ENCODE measurements at regions not wholly inside any gene's neighbourhood (a gene's known extent, or its start where the extent isn't known, plus 50 kb on each side); places are given as distances from the start of the nearest gene placed in this dataset.

GRCh38 chr11:64453466-64453865, 94.5 kb downstream of the RPS6KA4 start:
- H3K36me3 ChIP-seq = no peaks in the 10 kb centered on the region
- H3K27ac ChIP-seq = no peak overlapping the region
- no peaks in the 10 kb centered on the region for H3K27me3 ChIP-seq

GRCh38 chr11:64455456-64456261, 96.7 kb downstream of the RPS6KA4 start:
- no peaks in the 10 kb centered on the region for H3K27me3 ChIP-seq
- H3K4me1 ChIP-seq (ENCODE audit: control insufficient read depth in 1 of 2, insufficient read depth in 1 of 2, low read depth in 1 of 2, low read length in 1 of 2) = no peaks in the 10 kb centered on the region
- no peak for TF ChIP-seq CTCF (IDR thresholded peaks at IDR 0.05)
- no peak overlapping the region for H3K27ac ChIP-seq
- no peaks in the 10 kb centered on the region for H3K36me3 ChIP-seq
- no peak overlapping the region for H3K4me3 ChIP-seq (ENCODE audit: low read depth in 1 of 2, low read length in 1 of 2)
- H3K9me3 ChIP-seq = no peaks in the 10 kb centered on the region

More at GRCh38 chr11:64453466-64453865, 94.5 kb downstream of the RPS6KA4 start:
- no peak overlapping the region for H3K4me3 ChIP-seq (ENCODE audit: low read depth in 1 of 2, low read length in 1 of 2)
- peaks cover 12 to 13% of the 10 kb centered on the region in 2 experiments for H3K4me1 ChIP-seq (ENCODE audit: control insufficient read depth in 1 of 2, insufficient read depth in 1 of 2, low read depth in 1 of 2, low read length in 1 of 2)
- no peak for TF ChIP-seq CTCF (IDR thresholded peaks at IDR 0.05)
- H3K9me3 ChIP-seq = no peaks in the 10 kb centered on the region

- Histone ChIP-seq H3K27ac (no peak overlapping the region), H3K9me3 (no peaks in the 10 kb centered on the region)
- TF ChIP-seq CTCF (IDR thresholded peaks at IDR 0.05) = no peak
These were observed 97.8 kb downstream of the RPS6KA4 start for GRCh38 chr11:64456509-64457320.

GRCh38 chr11:64457416-64458010, 98.2 kb upstream of the SLC22A11 start:
- H3K27ac ChIP-seq = no peak overlapping the region
- no peaks in the 10 kb centered on the region for H3K4me1 ChIP-seq (ENCODE audit: control insufficient read depth in 1 of 2, insufficient read depth in 1 of 2, low read depth in 1 of 2, low read length in 1 of 2)
- H3K9me3 ChIP-seq = no peaks in the 10 kb centered on the region
- H3K36me3 ChIP-seq = no peaks in the 10 kb centered on the region
- no peak for TF ChIP-seq CTCF (IDR thresholded peaks at IDR 0.05)
- no peak overlapping the region for H3K4me3 ChIP-seq (ENCODE audit: low read depth in 1 of 2, low read length in 1 of 2)
- no peaks in the 10 kb centered on the region for H3K27me3 ChIP-seq

More at GRCh38 chr11:64456509-64457320, 97.8 kb downstream of the RPS6KA4 start:
- no peaks in the 10 kb centered on the region for H3K27me3 ChIP-seq
- no peak overlapping the region for H3K4me3 ChIP-seq (ENCODE audit: low read depth in 1 of 2, low read length in 1 of 2)
- H3K4me1 ChIP-seq (ENCODE audit: control insufficient read depth in 1 of 2, insufficient read depth in 1 of 2, low read depth in 1 of 2, low read length in 1 of 2) = no peaks in the 10 kb centered on the region
- H3K36me3 ChIP-seq = no peaks in the 10 kb centered on the region

- Histone ChIP-seq H3K9me3 (no peaks in the 10 kb centered on the region), H3K27ac (no peak overlapping the region), H3K27me3 (no peaks in the 10 kb centered on the region), H3K4me1 (ENCODE audit: control insufficient read depth in 1 of 2, insufficient read depth in 1 of 2, low read depth in 1 of 2, low read length in 1 of 2) (no peaks in the 10 kb centered on the region), H3K4me3 (ENCODE audit: low read depth in 1 of 2, low read length in 1 of 2) (no peak overlapping the region), H3K36me3 (no peaks in the 10 kb centered on the region)
- TF ChIP-seq CTCF (IDR thresholded peaks at IDR 0.05) = no peak
These were observed 96.7 kb upstream of the SLC22A11 start for GRCh38 chr11:64458997-64459396.
